ENCODE measurements at regions not wholly inside any gene's neighbourhood (a gene's known extent, or its start where the extent isn't known, plus 50 kb on each side); places are given as distances from the start of the nearest gene placed in this dataset.
"Not testable (repeated sequence)": the region's sequence is repeated elsewhere in the genome, so short reads cannot be mapped to it uniquely, and the experiment has no call there.

DNA sequence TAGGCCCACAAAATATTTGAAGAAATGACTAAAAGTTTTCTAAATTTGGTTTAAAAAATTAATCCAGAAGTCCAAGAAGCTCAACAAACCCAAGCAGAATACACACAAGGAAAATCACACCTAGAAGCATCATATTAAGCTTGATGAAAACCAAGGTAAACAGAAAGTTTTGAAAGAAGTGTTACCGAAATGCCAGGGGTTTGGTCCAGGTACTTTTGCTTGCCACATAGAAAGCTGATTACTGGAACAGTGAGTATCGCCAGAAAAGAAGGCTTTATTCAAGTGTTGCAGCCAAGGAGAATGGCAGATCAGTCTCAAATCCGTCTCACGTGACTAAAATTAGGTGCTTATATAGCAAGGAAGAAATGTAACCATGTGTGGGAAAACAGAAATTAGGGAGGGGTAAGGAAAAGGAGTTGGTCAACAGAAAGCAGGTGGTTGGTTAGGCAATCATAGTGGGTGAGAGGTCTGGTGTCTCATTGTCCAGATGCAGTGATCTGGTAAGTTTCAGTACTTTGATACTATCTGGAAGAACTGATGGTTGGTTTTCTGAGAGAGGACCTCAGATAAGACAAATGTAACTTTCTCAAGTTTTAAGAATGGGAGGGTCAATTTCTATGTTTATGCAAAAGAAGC lies 96.9 kb upstream of the MYRIP start:
- CTCF ChIA-PET, result no interaction called here

DNA sequence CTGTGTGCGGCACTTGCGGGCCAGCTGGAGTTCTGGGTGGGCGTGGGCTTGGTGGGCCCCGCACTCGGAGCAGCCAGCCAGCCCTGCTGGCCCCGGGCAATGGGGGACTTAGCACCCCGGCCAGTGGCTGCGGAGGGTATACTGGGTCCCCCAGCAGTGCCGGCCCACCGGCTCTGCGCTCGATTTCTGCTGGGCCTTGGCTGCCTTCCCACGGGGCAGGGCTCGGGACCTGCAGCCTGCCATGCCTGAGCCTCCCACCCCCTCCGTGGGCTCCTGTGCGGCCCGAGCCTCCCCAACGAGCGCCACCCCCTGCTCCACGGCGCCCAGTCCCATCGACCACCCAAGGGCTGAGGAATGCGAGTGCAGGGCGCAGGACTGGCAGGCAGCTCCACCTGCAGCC lies 96.1 kb upstream of the MYRIP start:
- H3K4me3 Mint-ChIP-seq (ENCODE audit: unreplicated experiment); H3K27me3 ChIP-seq (replicated peaks; ENCODE audit: control insufficient read depth, insufficient read depth, low read length); DNase-seq; CTCF ChIA-PET; H3K36me3 Mint-ChIP-seq (ENCODE audit: insufficient read depth, unreplicated experiment); BruUV-seq (replicated peaks); H3K4me3 ChIP-seq (ENCODE audit: low read depth, low read length); intact Hi-C loops (cut with micrococcal nuclease; ENCODE audit: unreplicated experiment); POLR2A ChIA-PET; H3K27me3 Mint-ChIP-seq (ENCODE audit: insufficient read depth, unreplicated experiment); H3K4me1 ChIP-seq; H3K27ac Mint-ChIP-seq (ENCODE audit: unreplicated experiment); H3K9me3 ChIP-seq; H3K36me3 ChIP-seq (ENCODE audit: control insufficient read depth, insufficient read depth, low read length): not testable (repeated sequence)
- peaks cover 13% of the 10 kb centered on the region for H3K4me1 Mint-ChIP-seq (ENCODE audit: low read depth, unreplicated experiment)
- peaks cover 32% of the 10 kb centered on the region for H3K9me3 Mint-ChIP-seq (ENCODE audit: unreplicated experiment)

More for the DNA sequence above, 96.9 kb upstream of the MYRIP start:
- POLR2A ChIA-PET, result no interaction called here
- Mint-ChIP-seq H3K9me3 (ENCODE audit: unreplicated experiment) (peaks cover 32% of the 10 kb centered on the region), H3K4me1 (ENCODE audit: low read depth, unreplicated experiment) (peaks cover 13% of the 10 kb centered on the region), H3K36me3 (ENCODE audit: insufficient read depth, unreplicated experiment) (no peaks in the 10 kb centered on the region), H3K27ac (ENCODE audit: unreplicated experiment) (no peak overlapping the region), H3K4me3 (ENCODE audit: unreplicated experiment) (no peak overlapping the region), H3K27me3 (ENCODE audit: insufficient read depth, unreplicated experiment) (peaks cover 2% of the 10 kb centered on the region)
- intact Hi-C loops (cut with micrococcal nuclease; ENCODE audit: unreplicated experiment), result no loop called here
- BruUV-seq (replicated peaks), result no TSS peak
- no peaks in the 10 kb centered on the region for H3K9me3 ChIP-seq
- no peak overlapping the region for H3K4me3 ChIP-seq (ENCODE audit: low read depth, low read length)
- H3K27me3 ChIP-seq (replicated peaks; ENCODE audit: control insufficient read depth, insufficient read depth, low read length), result no peaks in the 10 kb centered on the region
- no peak for DNase-seq
- TF ChIP-seq, protein P1, sequence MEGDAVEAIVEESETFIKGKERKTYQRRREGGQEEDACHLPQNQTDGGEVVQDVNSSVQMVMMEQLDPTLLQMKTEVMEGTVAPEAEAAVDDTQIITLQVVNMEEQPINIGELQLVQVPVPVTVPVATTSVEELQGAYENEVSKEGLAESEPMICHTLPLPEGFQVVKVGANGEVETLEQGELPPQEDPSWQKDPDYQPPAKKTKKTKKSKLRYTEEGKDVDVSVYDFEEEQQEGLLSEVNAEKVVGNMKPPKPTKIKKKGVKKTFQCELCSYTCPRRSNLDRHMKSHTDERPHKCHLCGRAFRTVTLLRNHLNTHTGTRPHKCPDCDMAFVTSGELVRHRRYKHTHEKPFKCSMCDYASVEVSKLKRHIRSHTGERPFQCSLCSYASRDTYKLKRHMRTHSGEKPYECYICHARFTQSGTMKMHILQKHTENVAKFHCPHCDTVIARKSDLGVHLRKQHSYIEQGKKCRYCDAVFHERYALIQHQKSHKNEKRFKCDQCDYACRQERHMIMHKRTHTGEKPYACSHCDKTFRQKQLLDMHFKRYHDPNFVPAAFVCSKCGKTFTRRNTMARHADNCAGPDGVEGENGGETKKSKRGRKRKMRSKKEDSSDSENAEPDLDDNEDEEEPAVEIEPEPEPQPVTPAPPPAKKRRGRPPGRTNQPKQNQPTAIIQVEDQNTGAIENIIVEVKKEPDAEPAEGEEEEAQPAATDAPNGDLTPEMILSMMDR (IDR thresholded peaks at IDR 0.05; ENCODE audit: insufficient read depth in 1 of 2, low read depth in 1 of 2, low read length in 1 of 2, severe bottlenecking in 1 of 2, unreplicated experiment in 1 of 2), result no peak
- H3K36me3 ChIP-seq (ENCODE audit: control insufficient read depth, insufficient read depth, low read length), result no peaks in the 10 kb centered on the region
- H3K4me1 ChIP-seq, result no peaks in the 10 kb centered on the region

DNA sequence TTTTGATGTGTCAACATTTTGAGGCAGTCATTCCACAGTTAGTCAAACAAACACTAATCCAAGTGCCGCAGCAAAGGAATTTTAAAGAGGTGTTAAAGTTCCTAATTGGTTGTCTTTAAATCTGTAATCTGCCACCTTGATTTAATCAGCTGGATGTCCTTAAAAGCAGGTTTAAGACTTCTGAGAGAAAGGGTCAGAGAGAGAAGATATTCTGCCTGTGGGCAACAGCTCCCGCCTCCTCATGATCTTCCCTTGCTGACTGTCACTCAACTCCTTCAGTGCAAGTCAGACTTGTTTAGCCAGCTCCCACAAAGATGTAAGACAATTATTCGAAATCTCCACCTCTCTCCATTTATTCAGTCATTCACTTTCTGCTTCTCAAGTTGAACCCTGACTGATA lies 92.6 kb upstream of the MYRIP start:
- H3K4me1 Mint-ChIP-seq (ENCODE audit: low read depth, unreplicated experiment), result peaks cover 13% of the 10 kb centered on the region
- no peaks in the 10 kb centered on the region for H3K27me3 ChIP-seq (replicated peaks; ENCODE audit: control insufficient read depth, insufficient read depth, low read length)
- no peak overlapping the region for H3K4me3 ChIP-seq (ENCODE audit: low read depth, low read length)
- H3K9me3 ChIP-seq, result no peaks in the 10 kb centered on the region
- H3K36me3 ChIP-seq (ENCODE audit: control insufficient read depth, insufficient read depth, low read length), result no peaks in the 10 kb centered on the region
- TF ChIP-seq, protein P1 (IDR thresholded peaks at IDR 0.05; ENCODE audit: insufficient read depth in 1 of 2, low read depth in 1 of 2, low read length in 1 of 2, severe bottlenecking in 1 of 2, unreplicated experiment in 1 of 2), result no peak
- no TSS peak for BruUV-seq (replicated peaks)
- no peak for DNase-seq
- no peak overlapping the region for H3K4me3 Mint-ChIP-seq (ENCODE audit: unreplicated experiment)
- H3K9me3 Mint-ChIP-seq (ENCODE audit: unreplicated experiment), result peaks cover 32% of the 10 kb centered on the region
- CTCF ChIA-PET, result no interaction called here
- POLR2A ChIA-PET, result no interaction called here
- H3K4me1 ChIP-seq, result no peaks in the 10 kb centered on the region
- intact Hi-C loops (cut with micrococcal nuclease; ENCODE audit: unreplicated experiment), result no loop called here
- no peaks in the 10 kb centered on the region for H3K27me3 Mint-ChIP-seq (ENCODE audit: insufficient read depth, unreplicated experiment)
- no peaks in the 10 kb centered on the region for H3K36me3 Mint-ChIP-seq (ENCODE audit: insufficient read depth, unreplicated experiment)
- H3K27ac Mint-ChIP-seq (ENCODE audit: unreplicated experiment), result no peak overlapping the region

Measured in Caco-2 (cell line).